ENCODE measurements at regions not wholly inside any gene's neighbourhood (a gene's known extent, or its start where the extent isn't known, plus 50 kb on each side); places are given as distances from the start of the nearest gene placed in this dataset.
"Not testable (repeated sequence)": the region's sequence is repeated elsewhere in the genome, so short reads cannot be mapped to it uniquely, and the experiment has no call there.

GRCh38 chr1:242689378-242689777 lies 164.9 kb upstream of the PLD5 start:
- no peak for TF ChIP-seq Cebpa-rat (IDR thresholded peaks at IDR 0.05)
- Histone ChIP-seq H3K4me1 (no peaks in the 10 kb centered on the region), H3K4me3 (no peak overlapping the region), H3K9ac (no peak overlapping the region), H4K20me1 (no peaks in the 10 kb centered on the region), H3K36me3 (no peaks in the 10 kb centered on the region), H3K27me3 (no peaks in the 10 kb centered on the region), H3K9me3 (peaks cover 9% of the 10 kb centered on the region; the same call in 1 of the 2 replicates), H3K27ac (no peak overlapping the region), H3K4me2 (no peak overlapping the region)

GRCh38 chr1:242674951-242675645 lies 150.6 kb upstream of the PLD5 start:
- Histone ChIP-seq H3K9me3 (no peaks in the 10 kb centered on the region), H3K36me3 (no peaks in the 10 kb centered on the region), H4K20me1 (no peaks in the 10 kb centered on the region), H3K4me3 (no peak overlapping the region), H3K4me2 (no peak overlapping the region), H3K27ac (no peak overlapping the region), H3K9ac (no peak overlapping the region), H3K27me3 (no peaks in the 10 kb centered on the region), H3K4me1 (no peaks in the 10 kb centered on the region)
- TF ChIP-seq Cebpa-rat (IDR thresholded peaks at IDR 0.05), result no peak

GRCh38 chr1:242673652-242674051 lies 149.2 kb upstream of the PLD5 start:
- Histone ChIP-seq H3K36me3 (no peaks in the 10 kb centered on the region), H3K4me3 (no peak overlapping the region), H3K9me3 (no peaks in the 10 kb centered on the region), H4K20me1 (no peaks in the 10 kb centered on the region), H3K4me2 (no peak overlapping the region), H3K4me1 (no peaks in the 10 kb centered on the region), H3K9ac (no peak overlapping the region), H3K27me3 (no peaks in the 10 kb centered on the region), H3K27ac (no peak overlapping the region)
- TF ChIP-seq Cebpa-rat (IDR thresholded peaks at IDR 0.05), result no peak

DNA sequence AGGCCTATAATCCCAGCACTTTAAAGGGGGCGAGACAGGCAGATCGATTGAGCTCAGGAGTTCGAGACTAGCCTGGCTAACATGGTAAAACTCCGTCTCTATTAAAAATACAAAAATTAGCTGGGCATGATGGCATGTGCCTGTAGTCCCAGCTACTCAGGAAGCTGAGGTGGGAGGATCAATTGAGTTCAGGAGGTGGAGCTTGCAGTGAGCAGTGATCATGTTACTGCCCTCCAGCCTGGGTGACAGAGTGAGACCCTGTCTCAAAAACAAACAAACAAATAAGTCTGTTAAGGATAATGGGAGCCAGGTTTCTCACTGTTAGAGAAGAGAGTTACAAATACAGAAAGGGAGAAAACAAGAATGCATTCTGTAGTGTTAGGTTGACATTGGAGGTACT lies 148.7 kb upstream of the PLD5 start:
- not testable (repeated sequence) for H3K4me1 ChIP-seq, H3K9me3 ChIP-seq, H3K27ac ChIP-seq, H3K4me3 ChIP-seq, H3K4me2 ChIP-seq, H3K9ac ChIP-seq, H3K27me3 ChIP-seq, H3K36me3 ChIP-seq, H4K20me1 ChIP-seq

DNA sequence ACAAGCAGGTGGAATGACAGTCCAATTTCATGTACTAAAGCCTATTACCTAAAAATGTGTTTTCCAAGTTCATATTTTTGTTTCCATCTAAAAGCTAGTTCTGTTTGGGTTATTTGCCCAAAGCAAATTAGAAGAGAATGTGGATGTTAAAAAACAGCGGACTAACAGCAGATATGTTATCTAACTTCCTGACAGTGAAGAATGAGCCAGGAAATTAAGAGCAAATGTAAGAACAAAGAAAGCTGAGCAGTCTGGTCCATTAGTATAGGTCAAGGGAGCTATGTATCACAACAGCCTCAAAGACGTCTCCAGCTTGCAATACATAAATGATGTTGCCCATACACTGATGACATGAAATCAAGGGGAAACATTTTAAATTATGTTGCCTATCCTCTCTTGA lies 145.5 kb upstream of the PLD5 start:
- Histone ChIP-seq H3K9ac (no peak overlapping the region), H3K27me3 (no peaks in the 10 kb centered on the region), H3K36me3 (no peaks in the 10 kb centered on the region), H3K4me2 (no peak overlapping the region), H4K20me1 (no peaks in the 10 kb centered on the region), H3K27ac (no peak overlapping the region), H3K9me3 (no peaks in the 10 kb centered on the region), H3K4me3 (no peak overlapping the region), H3K4me1 (no peaks in the 10 kb centered on the region)
- TF ChIP-seq Cebpa-rat (IDR thresholded peaks at IDR 0.05), result no peak

- Histone ChIP-seq H3K9me3 (no peaks in the 10 kb centered on the region), H3K27me3 (no peaks in the 10 kb centered on the region), H3K36me3 (no peaks in the 10 kb centered on the region), H4K20me1 (no peaks in the 10 kb centered on the region), H3K27ac (no peak overlapping the region), H3K9ac (no peak overlapping the region), H3K4me3 (no peak overlapping the region), H3K4me2 (no peak overlapping the region), H3K4me1 (no peaks in the 10 kb centered on the region)
- no peak for TF ChIP-seq Cebpa-rat (IDR thresholded peaks at IDR 0.05)
These were observed 138.4 kb upstream of the PLD5 start for GRCh38 chr1:242662886-242663285.

GRCh38 chr1:242653772-242654171 lies 129.3 kb upstream of the PLD5 start:
- not testable (repeated sequence) for H3K36me3 ChIP-seq, H3K27ac ChIP-seq, H3K27me3 ChIP-seq, H3K4me1 ChIP-seq, H4K20me1 ChIP-seq, H3K9ac ChIP-seq, H3K4me3 ChIP-seq, H3K4me2 ChIP-seq, H3K9me3 ChIP-seq

GRCh38 chr1:242651817-242652216 lies 127.3 kb upstream of the PLD5 start:
- no peak for TF ChIP-seq Cebpa-rat (IDR thresholded peaks at IDR 0.05)
- no peak overlapping the region for H3K27ac ChIP-seq
- no peak overlapping the region for H3K9ac ChIP-seq
- no peaks in the 10 kb centered on the region for H3K36me3 ChIP-seq
- H3K4me1 ChIP-seq, result no peaks in the 10 kb centered on the region
- no peak overlapping the region for H3K4me2 ChIP-seq
- H3K9me3 ChIP-seq, result no peaks in the 10 kb centered on the region
- H4K20me1 ChIP-seq, result no peaks in the 10 kb centered on the region
- no peak overlapping the region for H3K4me3 ChIP-seq
- H3K27me3 ChIP-seq, result no peaks in the 10 kb centered on the region

DNA sequence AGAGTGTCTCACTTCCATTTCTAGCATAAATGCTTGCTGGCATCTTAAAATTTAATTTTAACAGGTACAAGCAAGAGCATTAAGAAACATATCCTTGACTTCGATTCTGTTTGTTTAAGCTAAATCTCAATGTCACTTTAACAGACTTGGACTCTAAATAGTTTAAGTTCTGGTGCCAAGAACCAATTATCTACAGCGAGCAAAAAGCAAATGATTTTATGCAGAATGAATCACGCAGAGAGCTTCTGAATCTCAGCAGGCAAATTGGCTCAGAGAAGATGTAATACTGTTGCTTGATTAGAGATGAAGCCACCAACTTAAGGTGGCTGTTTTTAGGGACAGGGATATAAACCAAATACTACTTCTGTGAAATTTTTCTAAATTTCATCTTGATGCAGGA lies 117.0 kb upstream of the PLD5 start:
- no peaks in the 10 kb centered on the region for H3K36me3 ChIP-seq
- H3K4me1 ChIP-seq, result no peaks in the 10 kb centered on the region
- TF ChIP-seq Cebpa-rat (IDR thresholded peaks at IDR 0.05), result no peak
- H3K4me3 ChIP-seq, result no peak overlapping the region
- H3K9ac ChIP-seq, result no peak overlapping the region
- H4K20me1 ChIP-seq, result no peaks in the 10 kb centered on the region
- H3K4me2 ChIP-seq, result no peak overlapping the region
- H3K9me3 ChIP-seq, result no peaks in the 10 kb centered on the region
- H3K27me3 ChIP-seq, result no peaks in the 10 kb centered on the region
- H3K27ac ChIP-seq, result no peak overlapping the region

DNA sequence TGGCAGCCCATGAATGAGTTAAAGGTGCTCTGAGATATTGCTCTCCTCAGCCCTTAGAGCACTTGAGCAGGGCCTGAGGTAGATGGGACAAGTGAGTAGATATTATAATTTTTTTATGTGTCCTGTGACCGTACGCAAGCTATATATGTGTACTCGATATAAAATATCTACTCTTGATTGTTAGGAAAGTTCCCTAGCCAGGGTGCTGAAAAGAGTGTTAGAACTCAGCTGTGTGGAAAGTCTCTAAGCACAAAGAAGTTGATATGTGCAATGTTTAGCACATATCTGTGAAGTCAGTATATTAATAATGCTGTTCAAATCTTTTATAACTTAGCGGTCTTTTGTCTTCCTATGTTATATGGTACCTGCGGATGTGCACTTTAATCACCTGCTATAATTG lies 114.6 kb upstream of the PLD5 start:
- no peaks in the 10 kb centered on the region for H3K4me1 ChIP-seq
- H3K27ac ChIP-seq, result no peak overlapping the region
- no peak for TF ChIP-seq Cebpa-rat (IDR thresholded peaks at IDR 0.05)
- no peak overlapping the region for H3K4me3 ChIP-seq
- H3K9me3 ChIP-seq, result no peaks in the 10 kb centered on the region
- no peak overlapping the region for H3K9ac ChIP-seq
- H3K36me3 ChIP-seq, result no peaks in the 10 kb centered on the region
- H3K4me2 ChIP-seq, result no peak overlapping the region
- H3K27me3 ChIP-seq, result no peaks in the 10 kb centered on the region; the same call in 1 of the 2 replicates
- no peaks in the 10 kb centered on the region for H4K20me1 ChIP-seq

GRCh38 chr1:242634732-242635131 lies 110.2 kb upstream of the PLD5 start:
- Histone ChIP-seq H3K27ac (no peak overlapping the region), H3K27me3 (no peaks in the 10 kb centered on the region; the same call in 1 of the 2 replicates), H3K9ac (no peak overlapping the region), H3K36me3 (no peaks in the 10 kb centered on the region), H3K4me1 (peaks cover 20% of the 10 kb centered on the region), H4K20me1 (no peaks in the 10 kb centered on the region), H3K4me3 (no peak overlapping the region), H3K4me2 (no peak overlapping the region), H3K9me3 (no peaks in the 10 kb centered on the region)
- TF ChIP-seq Cebpa-rat (IDR thresholded peaks at IDR 0.05), result no peak
